22Rv1 (cell line): ENCODE measurements at regions not wholly inside any gene's neighbourhood (a gene's known extent, or its start where the extent isn't known, plus 50 kb on each side); places are given as distances from the start of the nearest gene placed in this dataset.

Experiments used
- ZFX ChIP-seq: fragments of 450-650 bp; IDR thresholded peaks from 2 replicates; pipeline ENCODE4 v1.6.1; 2017; ENCODE audit warnings: antibody characterized with exemption, borderline replicate concordance
- TF ChIP-seq, protein P1 (sequence below): fragments of 450-650 bp; IDR thresholded peaks from 2 replicates; pipeline ENCODE4 v1.5.1; 2017; ENCODE audit warnings: mild to moderate bottlenecking

DNA sequence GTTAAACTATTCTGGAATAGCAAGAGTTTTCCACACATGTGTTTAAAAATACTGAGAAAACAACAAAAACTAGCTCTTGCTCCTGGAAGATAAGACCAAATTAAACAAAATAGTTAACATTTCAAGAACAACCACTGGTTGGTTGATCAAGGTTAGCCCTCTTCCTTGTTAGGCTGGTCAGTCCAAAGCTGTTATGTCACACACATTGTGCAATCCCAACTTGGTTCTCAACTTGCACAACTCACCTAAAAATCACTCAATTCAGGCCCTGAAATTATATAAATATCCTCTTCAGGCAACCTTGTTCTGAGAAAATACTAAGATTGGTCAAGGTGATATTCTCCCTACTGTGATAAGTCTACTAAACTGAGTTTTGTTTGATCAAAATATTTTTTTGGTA lies 169.7 kb upstream of the LRP1B start:
- TF ChIP-seq, protein P1, sequence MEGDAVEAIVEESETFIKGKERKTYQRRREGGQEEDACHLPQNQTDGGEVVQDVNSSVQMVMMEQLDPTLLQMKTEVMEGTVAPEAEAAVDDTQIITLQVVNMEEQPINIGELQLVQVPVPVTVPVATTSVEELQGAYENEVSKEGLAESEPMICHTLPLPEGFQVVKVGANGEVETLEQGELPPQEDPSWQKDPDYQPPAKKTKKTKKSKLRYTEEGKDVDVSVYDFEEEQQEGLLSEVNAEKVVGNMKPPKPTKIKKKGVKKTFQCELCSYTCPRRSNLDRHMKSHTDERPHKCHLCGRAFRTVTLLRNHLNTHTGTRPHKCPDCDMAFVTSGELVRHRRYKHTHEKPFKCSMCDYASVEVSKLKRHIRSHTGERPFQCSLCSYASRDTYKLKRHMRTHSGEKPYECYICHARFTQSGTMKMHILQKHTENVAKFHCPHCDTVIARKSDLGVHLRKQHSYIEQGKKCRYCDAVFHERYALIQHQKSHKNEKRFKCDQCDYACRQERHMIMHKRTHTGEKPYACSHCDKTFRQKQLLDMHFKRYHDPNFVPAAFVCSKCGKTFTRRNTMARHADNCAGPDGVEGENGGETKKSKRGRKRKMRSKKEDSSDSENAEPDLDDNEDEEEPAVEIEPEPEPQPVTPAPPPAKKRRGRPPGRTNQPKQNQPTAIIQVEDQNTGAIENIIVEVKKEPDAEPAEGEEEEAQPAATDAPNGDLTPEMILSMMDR, result no peak
- no peak for TF ChIP-seq ZFX
